Stimulated activated CD4-positive, alpha-beta T cell treated with anti-CD3 and anti-CD28 coated beads, TNF-alpha, amount 100 ng/mL, for 24 hours (primary cell): ENCODE measurements at regions not wholly inside any gene's neighbourhood (a gene's known extent, or its start where the extent isn't known, plus 50 kb on each side); places are given as distances from the start of the nearest gene placed in this dataset.
"Not testable (repeated sequence)": the region's sequence is repeated elsewhere in the genome, so short reads cannot be mapped to it uniquely, and the experiment has no call there.

Experiments used
- DNase-seq, 3 experiments: peaks; one replicate each; pipeline ENCODE4 v3.0.0-alpha.2; 2020; ENCODE audit warnings: low read depth in 3 of 3

- DNase-seq: no peak
Observed at GRCh38 chr3:176347424-176348146, 849.7 kb downstream of the TBL1XR1 start.

GRCh38 chr3:176341963-176342362 is 855.3 kb downstream of the TBL1XR1 start:
- no peak for DNase-seq

GRCh38 chr3:176328666-176329065 is 868.6 kb downstream of the TBL1XR1 start:
- DNase-seq: no peak

GRCh38 chr3:176328198-176328597 is 869.1 kb downstream of the TBL1XR1 start:
- DNase-seq: no peak

- not testable (repeated sequence) for DNase-seq
Observed at GRCh38 chr3:176326894-176327490, 870.3 kb downstream of the TBL1XR1 start.

- DNase-seq: not testable (repeated sequence)
Observed at GRCh38 chr3:176321532-176321931, 875.8 kb downstream of the TBL1XR1 start.

GRCh38 chr3:176321099-176321498 is 876.2 kb downstream of the TBL1XR1 start:
- no peak for DNase-seq

GRCh38 chr3:176313426-176313825 is 883.9 kb downstream of the TBL1XR1 start:
- DNase-seq: no peak

GRCh38 chr3:176310641-176311040 is 886.6 kb downstream of the TBL1XR1 start:
- no peak for DNase-seq

- DNase-seq: no peak
Observed at GRCh38 chr3:176302271-176302670, 895.0 kb downstream of the TBL1XR1 start.

GRCh38 chr3:176296066-176296597 is 901.1 kb downstream of the TBL1XR1 start:
- no peak for DNase-seq

GRCh38 chr3:176293276-176293675 is 904.0 kb downstream of the TBL1XR1 start:
- DNase-seq: no peak

- DNase-seq: no peak
Observed at GRCh38 chr3:176286476-176287085, 910.7 kb downstream of the TBL1XR1 start.

GRCh38 chr3:176275538-176275937 is 921.7 kb downstream of the TBL1XR1 start:
- no peak for DNase-seq

- no peak for DNase-seq
Observed at GRCh38 chr3:176275113-176275512, 922.2 kb downstream of the TBL1XR1 start.

- no peak for DNase-seq
Observed at GRCh38 chr3:176274161-176274560, 923.1 kb downstream of the TBL1XR1 start.

GRCh38 chr3:176262071-176262470 is 935.2 kb downstream of the TBL1XR1 start:
- DNase-seq: no peak

GRCh38 chr3:176247191-176247590 is 950.1 kb downstream of the TBL1XR1 start:
- DNase-seq: no peak

- DNase-seq: no peak
Observed at GRCh38 chr3:176219970-176220369, 977.3 kb downstream of the TBL1XR1 start.

- DNase-seq: no peak
Observed at GRCh38 chr3:176214758-176215157, 982.5 kb downstream of the TBL1XR1 start.

- not testable (repeated sequence) for DNase-seq
Observed at GRCh38 chr3:176213314-176213713, 984.0 kb downstream of the TBL1XR1 start.

GRCh38 chr3:176208915-176209314 is 988.4 kb downstream of the TBL1XR1 start:
- no peak for DNase-seq

- no peak for DNase-seq
Observed at GRCh38 chr3:176208283-176208682, 989.0 kb downstream of the TBL1XR1 start.
